ENCODE measurements at regions not wholly inside any gene's neighbourhood (a gene's known extent, or its start where the extent isn't known, plus 50 kb on each side); places are given as distances from the start of the nearest gene placed in this dataset.

DNA sequence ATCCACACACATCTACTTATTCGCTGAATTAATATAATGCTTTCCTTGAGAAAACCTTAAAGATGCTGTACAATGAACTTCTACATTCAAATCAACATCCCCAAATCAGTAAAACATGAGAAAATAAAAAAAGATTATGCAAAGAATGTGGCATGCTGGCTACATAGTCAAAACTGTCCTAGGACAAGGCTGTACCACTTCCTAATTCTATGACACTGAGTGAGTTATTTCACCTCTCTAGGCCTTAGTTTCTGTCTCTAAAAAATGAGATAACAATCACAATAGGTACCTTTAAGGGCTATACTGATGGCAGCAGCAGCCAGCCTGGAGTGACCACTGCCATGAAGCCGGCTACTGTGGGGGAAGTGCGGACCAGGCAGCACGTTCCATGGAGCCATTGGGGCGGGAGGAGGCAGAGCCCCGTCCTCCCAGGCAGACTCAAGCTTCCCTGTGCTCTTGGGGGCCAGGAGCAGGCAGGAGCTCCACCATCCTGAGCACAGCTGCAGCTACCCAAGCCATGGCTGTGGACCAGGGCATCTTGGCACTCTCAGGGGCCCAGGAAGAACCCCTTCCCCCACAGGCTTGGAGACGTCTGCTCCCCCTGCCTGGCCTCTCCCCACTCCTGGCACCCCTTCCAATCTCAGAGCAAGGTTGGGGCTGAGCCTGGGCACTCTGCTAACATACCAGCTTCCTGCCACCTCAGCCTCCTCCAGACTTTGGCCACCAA is 110.2 kb downstream of the ELAPOR2 start:
- DNase-seq (ENCODE audit: low read depth in 4 of 4, low spot score in 3 of 4) = no peak

DNA sequence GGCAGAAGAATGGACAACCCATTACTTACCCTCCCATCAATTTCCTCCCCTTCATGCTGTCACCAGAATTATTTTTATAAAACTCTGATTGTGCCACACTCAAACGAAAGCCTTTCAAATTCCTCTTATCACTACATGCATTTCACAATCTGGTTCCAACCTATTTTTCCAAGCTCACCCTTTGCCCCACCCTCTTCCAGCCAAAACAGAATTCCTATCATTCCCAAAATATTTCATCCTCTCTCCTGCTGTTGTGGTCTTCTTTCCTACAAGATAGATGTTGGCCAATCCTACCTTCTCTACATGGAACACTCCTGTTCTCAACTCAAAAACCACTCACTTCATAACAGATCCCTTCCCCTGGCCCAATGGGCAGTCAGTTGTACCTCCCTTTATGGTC is 111.5 kb downstream of the ELAPOR2 start:
- DNase-seq (ENCODE audit: low read depth in 4 of 4, low spot score in 3 of 4) = no peak

DNA sequence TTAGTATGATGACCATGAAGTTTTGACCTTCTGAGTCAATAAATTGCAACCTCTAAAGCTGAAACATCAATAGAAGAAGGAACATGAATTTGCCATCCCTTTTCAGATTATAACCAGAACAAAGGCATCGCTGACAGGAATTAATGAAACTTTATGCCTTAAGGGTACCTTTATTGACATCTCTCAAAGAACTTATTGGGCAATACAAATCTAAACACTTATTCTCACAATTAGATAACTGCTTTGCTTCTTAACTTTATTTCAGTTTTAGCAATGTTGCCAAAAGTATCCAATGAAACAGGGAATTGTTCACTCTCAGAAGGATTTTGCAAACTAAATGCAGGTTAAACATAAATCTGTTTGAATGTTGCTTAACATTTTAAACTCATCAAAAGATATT is 116.0 kb downstream of the ELAPOR2 start:
- DNase-seq (ENCODE audit: low read depth in 4 of 4, low spot score in 3 of 4) = no peak

DNA sequence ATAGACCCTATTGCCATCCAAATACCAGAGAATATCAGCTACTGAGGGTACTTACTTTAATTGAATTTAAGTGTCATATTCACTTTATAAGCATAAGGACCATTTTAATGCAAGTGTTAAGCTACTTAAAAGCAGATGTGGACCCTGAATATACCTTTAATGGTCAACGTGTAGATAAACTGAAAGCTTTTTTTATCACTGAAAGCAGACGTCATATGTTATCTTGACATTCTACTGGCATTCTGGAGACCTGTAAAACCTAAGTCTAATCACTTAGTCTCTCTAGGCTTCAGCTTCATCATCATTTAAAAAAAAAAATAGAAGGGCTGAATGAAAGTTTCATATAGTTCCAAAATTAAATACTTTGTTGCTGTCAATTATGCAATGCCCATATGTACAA is 116.5 kb downstream of the ELAPOR2 start:
- DNase-seq (ENCODE audit: low read depth in 4 of 4, low spot score in 3 of 4) = no peak

DNA sequence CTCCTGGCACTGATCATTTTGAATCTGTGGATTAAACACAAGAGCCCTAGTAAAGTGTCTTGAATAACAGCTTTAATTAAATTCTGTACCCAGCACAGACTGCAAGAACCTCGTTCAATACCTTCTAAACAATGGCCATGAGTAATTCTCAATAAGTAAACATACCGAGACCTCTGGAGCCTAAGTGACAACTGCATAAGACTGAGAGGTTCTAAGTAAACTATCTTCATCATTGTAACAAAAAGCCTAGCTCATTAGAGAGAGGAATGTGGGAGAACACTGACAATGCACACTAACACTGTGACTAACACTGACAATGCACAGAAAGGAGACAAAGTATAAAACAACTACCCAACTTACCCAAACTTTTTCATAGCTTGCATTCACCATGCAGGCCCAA is 117.4 kb downstream of the ELAPOR2 start:
- no peak for DNase-seq (ENCODE audit: low read depth in 4 of 4, low spot score in 3 of 4)

DNA sequence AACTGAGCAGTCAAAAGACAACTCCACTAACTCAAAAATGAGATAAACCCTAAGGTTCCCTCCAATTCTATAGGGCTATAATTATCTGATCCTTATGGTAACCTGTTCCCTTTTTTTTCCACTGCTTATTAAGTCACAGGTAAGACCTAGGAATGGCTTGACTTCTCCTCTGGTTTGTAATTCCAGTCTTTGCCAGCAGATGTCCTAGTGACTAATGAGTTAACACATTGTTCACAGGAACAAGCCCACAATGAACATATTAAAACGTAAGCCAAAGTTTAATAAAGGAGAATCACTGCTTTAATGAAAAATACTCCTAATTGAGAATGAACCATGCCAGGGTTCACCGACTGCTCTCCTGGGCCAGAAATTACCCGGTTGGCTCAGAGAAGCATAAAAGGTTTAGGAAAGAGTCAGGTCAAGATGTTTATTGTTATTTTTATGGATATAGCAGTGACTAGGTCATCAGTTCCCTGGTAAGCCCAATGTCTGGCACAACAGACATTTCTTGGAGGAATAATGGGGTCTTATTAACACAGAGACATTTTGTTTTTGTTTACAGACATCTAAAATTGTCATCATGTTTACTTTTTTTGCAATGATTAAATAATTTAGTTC is 120.1 kb downstream of the ELAPOR2 start:
- DNase-seq (ENCODE audit: low read depth in 4 of 4, low spot score in 3 of 4) = peak; percentile 14 to 67 (median 30)

DNA sequence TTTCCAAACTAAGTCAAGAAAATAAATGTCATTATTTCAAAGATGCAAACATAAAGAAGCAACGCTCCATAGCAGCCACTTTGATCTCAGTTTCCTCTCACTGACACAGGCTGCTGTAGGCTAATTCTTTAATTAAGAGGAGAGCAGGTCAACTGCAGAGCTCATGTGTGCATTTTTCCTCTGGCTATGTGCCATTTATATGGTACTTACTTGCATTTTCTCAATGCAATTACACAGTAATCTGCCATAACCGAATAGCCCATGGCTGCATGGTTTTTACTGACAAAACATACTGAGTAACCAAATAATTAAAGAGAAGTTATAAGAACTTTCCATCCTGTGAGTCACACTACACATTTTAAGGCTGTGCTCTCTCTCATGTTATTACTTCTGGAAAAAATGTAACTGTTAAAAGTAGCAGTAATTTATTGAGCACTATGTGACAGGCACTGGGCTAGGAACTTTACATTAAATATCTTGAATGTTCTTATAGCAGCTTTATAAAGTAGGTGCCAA is 122.0 kb downstream of the ELAPOR2 start:
- no peak for DNase-seq (ENCODE audit: low read depth in 4 of 4, low spot score in 3 of 4)

DNA sequence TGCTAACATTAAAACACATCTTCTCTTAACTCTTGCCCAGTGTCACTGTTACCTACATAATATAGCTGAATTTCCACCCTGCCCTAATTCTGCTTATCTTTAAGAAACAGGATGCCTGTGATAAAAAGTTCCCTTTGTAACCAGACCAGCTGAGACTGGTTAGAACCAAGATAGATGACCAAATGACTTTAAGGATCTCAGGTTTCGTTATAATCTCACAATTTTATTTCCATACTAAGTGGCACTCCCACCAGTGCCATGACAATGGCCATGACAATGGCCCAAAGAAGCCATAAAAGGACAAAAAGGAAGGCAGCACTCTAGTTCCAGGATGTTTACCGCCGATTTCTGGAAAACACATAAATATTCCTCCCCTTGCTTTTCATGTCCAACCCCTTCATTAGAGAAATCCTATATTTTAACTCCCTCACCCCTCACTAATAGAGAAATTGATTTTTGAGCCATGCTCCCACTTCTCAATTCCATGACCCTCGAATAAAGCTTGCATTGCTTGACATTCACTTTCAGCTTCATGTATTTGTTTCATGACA is 126.1 kb downstream of the ELAPOR2 start:
- DNase-seq (ENCODE audit: low read depth in 4 of 4, low spot score in 3 of 4) = no peak

DNA sequence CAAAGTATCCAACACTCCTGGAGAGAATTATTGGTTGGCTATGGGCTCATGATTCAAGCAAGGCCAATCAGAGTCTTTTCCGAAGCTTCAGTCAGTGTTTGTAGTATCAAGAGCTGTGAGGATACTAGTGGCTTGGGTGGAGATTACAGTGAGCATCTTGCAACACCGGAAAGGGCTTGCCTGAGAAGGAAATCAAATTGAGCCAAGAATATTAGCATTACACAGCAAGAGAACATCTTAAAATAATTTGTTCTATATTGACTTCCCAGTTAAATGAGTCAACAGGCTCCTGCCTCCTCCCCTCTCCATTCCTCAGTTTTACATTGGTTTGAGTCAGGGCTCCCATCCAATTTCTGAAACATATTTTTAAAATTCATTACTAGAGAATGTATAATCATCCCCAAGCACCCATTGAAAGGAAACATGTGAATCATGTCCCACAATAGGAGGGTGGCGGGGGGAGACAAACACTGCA is 127.4 kb downstream of the ELAPOR2 start:
- DNase-seq (ENCODE audit: low read depth in 4 of 4, low spot score in 3 of 4) = no peak

DNA sequence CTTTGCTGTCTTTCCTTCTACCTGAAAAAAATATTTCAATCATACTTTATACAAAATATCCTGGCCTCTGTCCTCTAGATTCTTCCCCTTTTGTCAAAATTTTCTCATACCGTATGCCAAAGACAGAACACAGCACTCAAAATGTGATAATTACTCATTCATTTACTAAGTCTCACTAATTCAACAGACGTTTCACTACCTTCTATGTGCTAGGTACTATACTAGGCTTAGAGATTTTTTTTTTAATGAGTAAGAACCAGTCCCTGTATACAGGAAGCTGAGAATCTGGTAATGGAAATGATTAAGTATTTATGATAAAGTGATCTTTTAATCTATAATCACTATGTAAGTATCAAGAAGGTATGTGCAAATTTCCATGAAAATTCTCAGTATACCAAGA is 128.0 kb downstream of the ELAPOR2 start:
- DNase-seq (ENCODE audit: low read depth in 4 of 4, low spot score in 3 of 4) = no peak

DNA sequence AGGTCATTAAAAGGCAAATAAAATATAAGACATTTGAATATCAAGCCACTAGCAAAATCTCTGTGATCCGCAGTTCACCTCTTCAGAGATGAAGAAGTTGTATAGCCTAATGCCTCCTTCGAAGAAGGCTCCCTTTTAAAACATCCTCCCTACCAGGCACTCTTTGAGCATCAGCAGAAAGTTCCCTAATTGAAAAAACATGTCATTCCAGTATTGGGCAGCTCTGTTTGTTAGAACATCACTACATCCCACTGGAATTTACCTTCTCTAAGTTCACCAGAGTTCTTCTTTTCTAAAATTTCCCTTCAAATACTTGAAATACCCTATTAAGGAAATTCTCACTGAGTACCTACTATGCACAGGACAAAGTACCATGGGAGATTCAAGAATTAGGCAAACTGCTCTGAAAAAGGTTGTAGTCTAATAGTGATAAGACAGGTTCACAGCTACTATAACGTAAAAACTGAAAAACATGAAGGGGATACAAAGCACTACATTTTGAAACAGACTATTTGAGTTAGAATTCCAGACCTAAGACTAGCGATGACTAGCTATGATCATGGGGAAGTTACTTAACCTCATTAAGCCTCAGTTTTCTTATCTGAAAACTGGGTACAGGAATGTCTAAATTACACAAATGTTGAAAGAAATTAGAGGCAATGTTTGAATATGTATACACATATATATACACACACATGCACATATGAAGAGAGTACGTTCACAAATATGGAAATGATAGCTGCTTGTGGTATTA is 128.7 kb downstream of the ELAPOR2 start:
- DNase-seq (ENCODE audit: low read depth in 4 of 4, low spot score in 3 of 4) = no peak

DNA sequence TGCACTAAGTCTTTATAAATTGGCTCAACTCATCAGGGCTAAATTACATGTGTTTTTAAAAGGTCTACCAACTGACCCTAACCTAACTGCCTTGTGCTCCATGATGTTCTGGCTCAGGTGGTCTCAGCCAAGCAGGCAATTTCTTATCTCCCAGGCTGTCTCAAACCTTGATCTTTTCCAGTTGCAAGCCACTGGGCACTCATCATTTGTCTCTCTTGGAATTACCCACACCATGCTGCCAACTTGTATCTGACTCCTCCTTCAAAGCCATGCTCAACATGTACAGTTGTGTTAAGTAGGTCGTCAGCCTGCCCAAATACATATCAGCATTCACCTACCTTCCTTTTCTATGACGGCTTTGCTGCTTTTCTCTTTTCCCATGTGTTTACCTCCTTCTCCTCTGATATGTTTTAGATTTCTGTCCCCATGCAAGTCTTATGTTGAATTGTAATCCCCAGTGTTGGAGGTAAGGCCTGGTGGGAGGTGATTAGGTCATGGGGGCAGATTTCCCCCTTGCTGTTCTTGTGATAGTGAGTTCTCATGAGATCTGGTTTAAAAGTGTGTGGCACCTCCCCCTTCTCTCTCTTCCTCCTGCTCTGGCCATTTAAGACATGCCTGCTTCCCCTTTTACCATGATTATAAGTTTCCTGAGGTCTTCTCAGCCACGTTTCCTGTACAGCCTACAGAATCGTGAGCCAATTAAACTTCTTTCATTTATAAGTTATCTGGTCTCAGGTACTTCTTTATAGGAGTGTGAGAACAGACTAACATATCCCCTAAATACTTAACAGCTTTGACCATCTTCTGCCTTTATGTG is 130.0 kb downstream of the ELAPOR2 start:
- DNase-seq (ENCODE audit: low read depth in 4 of 4, low spot score in 3 of 4) = no peak

DNA sequence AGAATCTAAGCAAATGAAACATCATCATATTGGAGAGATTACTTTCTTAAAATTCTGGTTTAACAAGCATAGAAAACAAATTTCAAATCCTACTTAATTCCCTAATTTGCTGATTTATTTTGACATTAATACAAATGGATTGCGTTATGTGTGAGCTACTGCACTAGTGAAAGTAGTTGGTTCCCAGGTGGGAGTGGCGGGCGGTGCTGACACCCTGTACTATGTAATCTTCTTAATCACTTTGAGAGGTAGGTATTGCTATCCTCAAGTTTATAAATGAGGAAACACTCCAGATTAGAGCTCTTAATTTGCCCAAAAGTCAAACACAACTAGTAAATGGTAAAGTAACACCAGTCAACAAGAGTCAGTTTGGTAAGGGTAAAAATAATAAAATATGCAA is 131.1 kb downstream of the ELAPOR2 start:
- no peak for DNase-seq (ENCODE audit: low read depth in 4 of 4, low spot score in 3 of 4)

DNA sequence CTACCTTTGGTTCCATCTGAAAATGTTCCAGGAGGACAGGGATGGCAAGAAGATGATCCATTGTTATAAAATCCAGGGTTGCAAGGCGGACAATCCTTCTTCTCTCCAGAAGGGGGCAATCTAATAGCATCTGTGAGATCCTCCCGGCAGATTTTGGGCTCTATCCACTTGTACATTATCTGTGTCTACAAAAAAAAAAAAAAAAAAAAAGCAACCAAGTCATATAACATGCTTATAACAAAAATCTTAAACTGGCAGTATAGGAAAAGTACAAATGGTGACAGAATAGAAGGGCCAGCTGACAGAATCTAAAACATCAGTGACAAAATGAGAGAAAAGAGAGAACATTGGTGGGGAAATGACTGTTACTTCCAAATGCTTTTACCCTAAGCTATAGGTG is 132.7 kb downstream of the ELAPOR2 start:
- no peak for DNase-seq (ENCODE audit: low read depth in 4 of 4, low spot score in 3 of 4)

DNA sequence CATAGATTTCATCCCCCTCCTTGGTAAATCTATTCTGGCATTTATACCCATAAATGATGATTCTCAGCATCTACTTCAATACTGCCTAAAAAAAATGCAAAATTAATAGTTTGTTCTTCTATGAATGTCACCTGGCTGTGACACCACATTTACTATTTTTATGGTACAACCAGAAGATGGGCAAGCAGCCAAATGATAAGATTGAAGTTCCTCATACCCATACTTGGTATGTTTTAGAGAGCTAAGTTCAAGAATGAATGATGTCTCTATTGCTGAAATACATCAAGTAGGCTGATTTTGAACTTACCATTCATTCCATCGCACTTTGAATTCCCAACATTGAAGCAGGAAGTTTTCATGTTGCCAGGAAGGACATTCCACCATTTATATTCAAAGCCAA is 134.2 kb downstream of the ELAPOR2 start:
- DNase-seq (ENCODE audit: low read depth in 4 of 4, low spot score in 3 of 4) = no peak

DNA sequence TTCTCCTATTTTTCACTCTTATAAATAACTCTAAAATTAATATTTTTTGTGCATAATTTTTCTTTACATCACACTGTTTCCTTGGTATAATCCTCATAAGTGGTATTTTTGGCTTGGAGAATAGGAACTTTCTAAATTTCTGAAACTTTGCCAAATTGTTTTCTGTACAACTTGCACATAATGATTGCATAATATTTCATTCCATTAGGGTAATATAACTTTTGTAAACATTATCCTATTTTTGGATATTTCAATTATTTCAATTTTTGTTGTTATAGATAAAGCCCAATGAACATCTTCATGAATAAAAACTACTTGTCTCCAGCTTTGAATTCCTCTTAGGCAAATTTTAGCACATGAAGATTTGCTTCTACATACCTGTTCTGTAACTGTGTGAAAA is 135.9 kb downstream of the ELAPOR2 start:
- DNase-seq (ENCODE audit: low read depth in 4 of 4, low spot score in 3 of 4) = no peak

DNA sequence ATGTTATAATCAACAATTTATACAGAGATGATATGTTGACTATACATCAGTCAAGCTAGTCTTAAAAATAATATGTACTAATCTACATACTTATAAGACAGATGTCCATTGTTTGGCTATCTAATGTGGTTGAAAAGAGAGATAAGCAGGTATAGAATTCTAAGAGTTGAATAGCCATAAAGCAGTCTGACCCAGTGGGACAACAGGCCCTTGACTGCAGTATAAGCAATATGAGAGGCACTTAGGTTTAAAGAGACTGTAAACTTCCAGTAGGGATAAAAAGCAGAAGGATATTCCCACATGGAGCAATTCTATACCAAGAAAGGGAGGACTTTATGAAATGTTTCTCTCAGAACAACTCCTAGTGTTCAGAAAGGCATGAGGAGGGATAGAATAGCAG is 139.3 kb downstream of the ELAPOR2 start:
- DNase-seq (ENCODE audit: low read depth in 4 of 4, low spot score in 3 of 4) = no peak

DNA sequence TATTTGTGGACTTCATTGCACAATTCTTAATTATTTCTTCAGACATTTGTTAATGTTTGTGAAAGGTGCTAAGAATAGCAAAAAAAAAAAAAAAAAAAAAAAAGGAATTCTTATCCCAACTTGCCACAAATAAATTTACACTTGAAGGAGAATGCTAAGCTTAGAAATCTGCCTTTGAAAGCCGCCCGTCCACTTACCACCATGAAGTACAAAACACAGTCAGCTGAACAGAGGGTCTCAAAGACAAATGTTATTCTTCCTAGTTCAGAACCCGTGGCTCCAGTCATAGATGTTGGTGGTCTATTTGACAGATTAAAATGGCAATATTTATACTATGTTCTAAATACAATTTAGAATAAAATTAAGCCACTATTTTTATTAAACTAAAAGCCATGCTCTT is 141.2 kb downstream of the ELAPOR2 start:
- DNase-seq (ENCODE audit: low read depth in 4 of 4, low spot score in 3 of 4) = no peak

DNA sequence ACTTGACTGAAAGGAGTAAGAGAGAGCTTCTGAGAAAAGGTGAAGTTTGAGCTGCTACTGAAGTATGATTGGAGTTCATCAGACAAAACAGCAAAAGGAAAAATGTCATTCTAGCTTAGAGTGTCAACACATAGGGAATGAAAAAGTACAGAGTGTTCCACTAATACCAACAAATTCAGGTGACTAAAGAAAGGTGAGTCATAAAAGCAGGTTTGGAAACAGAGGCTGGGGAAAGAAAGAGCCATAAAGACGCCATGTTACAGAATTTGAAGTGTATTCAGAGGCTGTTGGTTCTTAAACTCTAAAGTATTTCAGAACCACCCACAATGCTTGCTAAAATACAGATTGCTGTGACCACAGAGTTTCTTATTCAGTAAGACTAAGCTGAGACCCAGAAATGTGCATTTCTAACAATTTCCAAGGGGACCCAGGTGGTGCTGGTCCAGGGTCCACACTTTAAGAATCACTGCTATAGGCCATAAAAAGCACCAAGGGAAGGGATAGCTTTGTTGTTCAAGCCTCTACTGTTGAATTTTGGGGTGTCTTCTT is 143.1 kb downstream of the ELAPOR2 start:
- DNase-seq (ENCODE audit: low read depth in 4 of 4, low spot score in 3 of 4) = no peak

DNA sequence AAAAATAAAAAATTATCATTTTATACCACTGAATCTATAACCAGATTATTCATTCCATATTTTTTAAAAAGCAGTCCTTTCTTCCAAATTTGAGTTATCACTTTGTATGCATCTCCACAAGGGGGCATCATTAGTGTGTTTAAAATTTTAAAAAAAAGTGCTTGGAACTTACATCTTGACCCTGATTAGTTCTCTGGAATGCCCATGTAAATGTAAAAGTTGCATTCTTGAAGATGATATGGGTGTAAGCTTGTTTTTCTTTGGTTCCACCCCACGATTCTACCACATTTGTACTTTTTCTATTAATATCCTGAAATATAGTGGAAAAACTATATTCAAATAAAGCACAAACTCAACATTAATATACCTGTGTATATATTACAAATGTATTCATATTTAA is 144.9 kb downstream of the ELAPOR2 start:
- no peak for DNase-seq (ENCODE audit: low read depth in 4 of 4, low spot score in 3 of 4)
